ENCODE measurements at regions not wholly inside any gene's neighbourhood (a gene's known extent, or its start where the extent isn't known, plus 50 kb on each side); places are given as distances from the start of the nearest gene placed in this dataset.

- no peak for DNase-seq
Observed at GRCh38 chr1:191831572-191831971, 326.7 kb upstream of the RGS18 start.

DNA sequence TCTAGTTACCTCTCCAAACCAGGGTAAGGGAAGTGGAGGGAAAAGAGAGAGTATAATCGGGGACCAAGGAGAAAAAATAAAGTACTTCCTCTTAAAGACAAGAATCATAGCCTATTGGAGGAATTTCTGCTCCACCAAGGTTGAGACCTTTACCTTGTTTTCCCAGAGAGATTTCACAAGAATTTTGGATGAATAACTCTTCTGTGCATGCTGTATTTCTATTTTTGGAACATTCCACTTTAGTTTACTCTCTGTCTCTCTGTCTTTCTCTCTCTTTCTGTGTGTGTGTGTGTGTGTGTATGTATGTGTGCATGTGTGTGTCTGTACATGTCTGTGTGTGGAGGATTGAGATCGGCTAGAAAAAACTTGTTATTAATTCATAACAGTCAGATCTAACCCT is 318.4 kb upstream of the RGS18 start:
- no peak for DNase-seq

DNA sequence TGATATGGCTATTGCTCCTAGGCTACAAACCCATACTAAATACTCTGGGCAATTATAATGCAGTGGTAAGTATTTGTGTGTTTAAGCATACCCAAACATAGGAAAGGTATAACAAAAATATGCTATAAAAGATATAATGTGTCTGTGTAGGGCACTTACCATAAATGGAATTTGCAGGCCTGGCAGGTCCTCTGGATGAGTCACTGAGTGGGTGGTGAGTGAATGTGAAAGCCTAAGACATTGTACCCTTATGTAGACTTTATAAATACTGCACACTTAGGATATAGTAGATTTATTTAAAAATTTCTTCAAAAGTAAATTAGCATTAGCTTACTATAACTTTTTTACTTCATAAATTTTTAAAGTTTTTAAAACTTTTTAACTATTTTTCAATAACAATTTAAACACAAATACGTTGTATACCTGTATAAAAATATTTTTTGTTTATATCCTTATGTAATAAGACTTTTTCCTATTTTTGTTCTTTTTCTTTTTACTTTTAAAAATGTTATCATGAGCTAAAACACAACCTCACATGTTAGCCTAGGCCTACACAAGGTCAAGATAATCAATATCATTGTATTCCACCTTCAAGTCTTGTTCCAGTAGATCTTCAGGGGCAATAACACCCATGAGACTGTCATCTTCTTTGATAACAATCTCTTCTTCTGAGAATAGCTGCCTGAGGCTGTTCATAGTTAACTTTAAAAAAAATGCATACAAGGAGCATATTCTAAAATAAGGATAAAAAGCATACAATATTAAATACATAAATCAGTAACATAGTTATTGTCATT is 306.3 kb upstream of the RGS18 start:
- DNase-seq: no peak

GRCh38 chr1:191852907-191853306 is 305.4 kb upstream of the RGS18 start:
- DNase-seq: no peak

DNA sequence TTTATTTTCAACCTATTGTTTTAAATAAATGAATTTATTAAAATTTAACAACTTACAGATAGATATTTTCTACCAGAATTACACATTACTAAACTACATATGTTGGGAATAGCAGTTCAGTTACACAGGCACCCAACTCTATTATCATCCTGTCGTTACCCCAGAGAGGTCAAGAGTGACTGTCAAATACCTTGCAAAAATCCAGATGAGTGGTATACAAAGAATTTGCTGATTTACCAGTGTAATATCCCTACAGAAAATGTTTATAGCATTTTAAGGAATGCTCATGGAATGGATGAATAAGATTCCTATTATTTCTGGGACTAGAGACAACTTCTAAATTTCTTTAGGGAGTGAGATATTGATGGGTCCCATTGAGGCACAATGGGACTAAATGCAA is 300.7 kb upstream of the RGS18 start:
- DNase-seq: no peak

- no peak for DNase-seq
Observed at GRCh38 chr1:191865479-191865878, 292.8 kb upstream of the RGS18 start.

GRCh38 chr1:191866155-191866554 is 292.1 kb upstream of the RGS18 start:
- DNase-seq: no peak

GRCh38 chr1:191869790-191870312 is 288.4 kb upstream of the RGS18 start:
- no peak for DNase-seq

- no peak for DNase-seq
Observed at GRCh38 chr1:191870490-191870889, 287.8 kb upstream of the RGS18 start.

DNA sequence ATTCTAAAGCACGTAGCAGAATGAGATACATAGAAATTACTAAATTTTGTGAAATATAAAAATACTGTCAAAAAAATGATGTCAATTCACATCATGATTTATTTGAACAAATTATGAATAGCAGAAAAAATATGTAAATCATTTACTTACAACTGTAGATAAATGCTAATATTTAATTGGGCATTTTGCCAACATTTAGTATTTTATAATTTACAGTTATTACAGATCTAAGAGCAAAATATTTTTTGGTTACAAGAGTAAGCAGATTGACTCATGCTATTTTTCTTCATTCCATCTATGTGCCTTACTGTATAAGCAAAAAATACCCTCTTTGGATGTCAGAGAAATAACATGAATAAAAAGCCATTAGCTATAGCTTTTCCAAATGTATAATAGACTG is 282.3 kb upstream of the RGS18 start:
- no peak for DNase-seq

GRCh38 chr1:191876631-191877030 is 281.6 kb upstream of the RGS18 start:
- DNase-seq: no peak

- no peak for DNase-seq
Observed at GRCh38 chr1:191882870-191883269, 275.4 kb upstream of the RGS18 start.

GRCh38 chr1:191886977-191887376 is 271.3 kb upstream of the RGS18 start:
- DNase-seq: no peak

DNA sequence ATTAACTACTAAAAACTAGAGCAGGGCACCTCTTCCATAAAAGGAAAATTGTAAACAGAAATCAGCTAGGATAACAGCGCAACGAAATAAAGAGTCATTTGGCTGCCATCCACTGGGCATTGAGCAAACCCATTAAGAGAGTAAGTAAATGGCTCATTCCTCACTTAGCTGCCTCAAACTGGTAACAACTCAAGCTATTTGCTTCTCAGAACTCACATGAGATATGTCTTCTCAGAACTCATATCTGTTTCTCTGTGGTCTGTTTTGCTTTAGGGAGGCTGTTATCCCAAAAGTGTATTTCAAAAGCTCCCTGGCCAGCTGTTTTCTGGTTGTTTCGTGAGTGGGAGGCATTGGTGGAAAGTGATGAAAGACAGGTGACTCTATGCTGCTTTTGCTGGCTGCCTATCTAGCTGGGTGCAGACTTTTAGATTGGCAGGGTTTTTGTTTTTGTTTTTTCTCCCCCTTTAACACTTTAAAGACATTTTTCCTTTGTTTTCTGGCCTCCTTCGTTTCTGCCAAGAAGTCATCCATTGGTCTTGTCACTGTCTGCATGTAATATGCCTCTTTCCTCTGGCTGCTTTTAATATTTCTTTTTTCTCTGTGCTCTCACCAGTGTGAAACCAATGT is 269.2 kb upstream of the RGS18 start:
- no peak for DNase-seq

DNA sequence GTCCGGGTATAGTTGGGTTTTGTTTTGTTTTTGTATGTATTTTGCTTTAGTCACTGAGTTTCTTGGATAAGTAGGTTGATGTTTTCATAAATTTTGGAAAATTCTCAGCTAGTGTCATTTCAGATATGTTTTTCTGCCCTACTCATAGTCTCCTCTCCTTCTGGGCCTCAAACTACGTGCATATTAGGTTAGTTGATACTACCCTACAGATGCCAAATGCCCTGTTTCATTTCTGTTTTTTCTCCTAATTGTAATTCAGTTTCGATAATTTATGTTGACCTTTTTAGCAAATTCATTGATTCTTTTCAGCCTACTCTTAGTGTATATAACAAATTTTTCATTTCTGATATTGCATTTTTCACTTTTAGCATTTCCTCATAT is 268.6 kb upstream of the RGS18 start:
- DNase-seq: no peak

DNA sequence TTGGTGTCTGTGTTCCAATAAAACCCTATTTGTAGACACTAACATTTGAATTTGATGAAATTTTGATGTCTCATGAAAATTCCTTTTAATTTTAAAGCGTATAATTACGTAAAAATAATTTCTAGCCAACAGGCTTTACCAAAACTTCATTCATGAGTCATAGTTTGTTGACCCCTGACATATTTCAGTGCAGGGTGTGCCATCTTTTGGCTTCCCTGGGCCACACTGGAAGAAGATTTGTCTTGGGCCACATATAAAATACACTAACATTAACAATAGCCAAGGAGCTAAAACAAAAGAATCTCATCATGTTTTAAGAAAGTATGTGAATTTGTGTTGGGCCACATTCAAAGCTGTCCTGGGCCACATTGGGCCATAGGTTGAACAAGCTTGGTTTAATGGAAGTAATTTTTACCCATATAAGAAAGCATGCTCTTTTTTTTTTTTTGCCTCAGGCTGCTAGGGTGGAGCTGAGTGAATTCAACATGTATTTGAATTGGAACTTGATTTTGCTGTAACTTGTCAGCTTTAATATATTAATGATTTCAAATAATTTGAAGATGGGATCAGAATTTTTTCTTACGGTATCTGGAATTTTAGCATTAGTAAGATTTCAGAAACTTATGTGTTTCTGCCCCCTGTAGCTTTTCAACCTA is 267.7 kb upstream of the RGS18 start:
- no peak for DNase-seq

DNA sequence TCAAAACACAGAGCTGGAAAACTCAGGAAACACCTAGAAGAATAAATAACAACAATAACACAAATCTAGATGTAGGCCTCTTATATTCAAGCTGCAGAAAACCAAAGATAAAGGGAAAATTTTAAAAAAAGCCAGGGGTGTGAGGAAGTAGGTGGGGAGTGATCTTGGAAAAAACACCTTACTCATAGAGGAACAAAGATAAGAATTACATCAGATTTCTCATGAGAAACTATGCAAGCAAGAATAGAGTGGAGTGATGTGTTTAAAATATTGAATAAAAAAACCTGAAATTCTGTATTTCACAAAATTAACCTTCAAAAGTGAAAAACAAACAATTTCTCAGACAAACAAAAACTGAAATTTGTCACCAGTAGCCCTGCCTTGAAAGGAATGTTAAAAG is 265.5 kb upstream of the RGS18 start:
- no peak for DNase-seq

DNA sequence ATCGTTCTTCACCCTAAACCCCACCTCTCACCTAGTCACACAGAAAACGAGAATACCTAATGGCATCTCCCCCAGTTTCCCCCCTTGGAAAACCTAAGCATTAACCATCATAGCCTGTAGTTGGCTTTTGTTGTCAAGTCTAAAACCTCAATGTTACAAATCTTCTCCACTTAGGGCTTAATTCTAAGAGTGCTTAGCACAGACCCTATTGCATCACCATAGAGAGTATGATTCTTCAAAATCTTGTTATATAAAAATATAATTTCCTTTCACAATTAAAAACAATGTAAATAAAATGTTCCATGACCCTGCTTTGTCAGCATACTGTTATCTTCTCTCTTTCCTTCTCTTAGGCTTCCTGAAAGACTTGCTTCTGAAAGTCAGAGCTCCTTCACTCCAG is 263.2 kb upstream of the RGS18 start:
- DNase-seq: no peak

- no peak for DNase-seq
Observed at GRCh38 chr1:191895462-191896058, 262.7 kb upstream of the RGS18 start.

- no peak for DNase-seq
Observed at GRCh38 chr1:191897134-191897533, 261.1 kb upstream of the RGS18 start.

DNA sequence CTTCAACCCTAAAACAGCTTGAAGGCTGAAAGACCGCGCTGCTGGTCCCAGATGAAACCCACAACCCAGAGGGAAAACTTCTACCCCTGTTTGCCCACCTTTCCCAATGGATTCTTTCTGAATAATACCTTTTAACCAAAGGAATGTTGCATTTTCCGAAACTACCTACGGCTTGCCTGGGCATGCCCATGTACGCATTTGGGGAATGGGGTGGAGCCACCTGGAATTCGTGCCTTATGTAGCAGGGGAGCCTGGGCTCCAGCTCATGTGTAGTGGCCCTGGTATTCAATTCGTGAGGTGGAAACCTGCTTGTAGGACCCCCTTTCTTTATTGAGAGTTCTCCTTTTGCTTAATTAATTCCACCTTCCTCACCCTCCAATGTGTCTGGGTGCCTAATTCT is 256.6 kb upstream of the RGS18 start:
- no peak for DNase-seq

GRCh38 chr1:191904991-191905390 is 253.3 kb upstream of the RGS18 start:
- DNase-seq: no peak

- no peak for DNase-seq
Observed at GRCh38 chr1:191905781-191906180, 252.5 kb upstream of the RGS18 start.

GRCh38 chr1:191907121-191907520 is 251.1 kb upstream of the RGS18 start:
- DNase-seq: no peak

All from NCI-H2227 treated with DMSO at 0.1 percent for 48 hours (cell line).